Ovary (tissue), 3 donors: ENCODE measurements at regions not wholly inside any gene's neighbourhood (a gene's known extent, or its start where the extent isn't known, plus 50 kb on each side); places are given as distances from the start of the nearest gene placed in this dataset.

Experiments
- CTCF ChIP-seq, 3 donors: fragments of 450-650 bp in 2 of 3; fragments of 200-600 bp in 1 of 3; IDR thresholded peaks; one replicate each; pipeline versions ENCODE4 v1.5.1 to v1.8.0; 2016 to 2022; ENCODE audit warnings: antibody characterized with exemption in 3 of 3, mild to moderate bottlenecking in 1 of 3
- EP300 ChIP-seq: sonication (generic); formaldehyde crosslinking; IDR thresholded peaks from one replicate; pipeline ENCODE4 v1.6.1; 2017; ENCODE audit warnings: antibody characterized with exemption
- POLR2A ChIP-seq: fragments of 450-650 bp; IDR thresholded peaks from one replicate; pipeline ENCODE4 v1.6.1; 2017; ENCODE audit warnings: antibody characterized with exemption, mild to moderate bottlenecking, moderate library complexity
- donor health status: DM: no; HTN: no; CAD: no.

- TF ChIP-seq CTCF (IDR thresholded peaks at IDR 0.05) (no peak), POLR2A (no peak), EP300 (no peak)
Observed at GRCh38 chr11:128372977-128373376, 214.4 kb downstream of the ETS1 start.
